IMR-90 (cell line): ENCODE measurements at regions not wholly inside any gene's neighbourhood (a gene's known extent, or its start where the extent isn't known, plus 50 kb on each side); places are given as distances from the start of the nearest gene placed in this dataset.

Experiments
- ATAC-seq: fragments of 200-7000 bp; cut with Tn5 transposase; 2 replicates; pipeline ENCODE4 v1.9.1; 2020; ENCODE audit warnings: low read depth, mild to moderate bottlenecking, moderate library complexity
- BruUV-seq: library from RNA; stranded (reverse); fragments of 400-500 nt; replicated peaks from 2 replicates; lab custom pipeline; 2021; lab: Mats Ljungman, UMichigan
- CTCF ChIA-PET: fragments of 300-600 bp; formaldehyde crosslinking; extraction: SDS; loops from one replicate; lab custom pipeline; 2021; ENCODE audit warnings: antibody characterized with exemption; lab: Yijun Ruan, JAX
- POLR2A ChIA-PET: fragments of 300-600 bp; sonication (Branson Sonifier 250); formaldehyde crosslinking; loops from one replicate; lab custom pipeline; 2022; ENCODE audit warnings: antibody characterized with exemption; ENCODE audit not compliant: unreplicated experiment; lab: Charles Lee
- DNase-seq: peaks from one replicate; pipeline ENCODE4 v3.0.0; 2013
- H2AFZ ChIP-seq: replicated peaks from 2 replicates; pipeline ENCODE3; 2013; ENCODE audit warnings: low read length, mild to moderate bottlenecking; ENCODE audit not compliant: poor library complexity
- H2AK5ac ChIP-seq: 2 replicates; pipeline ENCODE4 v1.6.1; 2013; ENCODE audit warnings: low read depth, low read length, inconsistent platforms
- H2AK9ac ChIP-seq: replicated peaks from 2 replicates; pipeline ENCODE3; 2013; ENCODE audit warnings: mild to moderate bottlenecking, low read depth, low read length, moderate library complexity; ENCODE audit not compliant: poor library complexity
- H2BK120ac ChIP-seq: 2 replicates; pipeline ENCODE4 v1.6.1; 2013; ENCODE audit warnings: low read depth, low read length, inconsistent platforms
- H2BK15ac ChIP-seq: 3 replicates; pipeline ENCODE4 v1.6.1; 2013; ENCODE audit warnings: low read depth, low read length, inconsistent platforms
- H2BK20ac ChIP-seq: 2 replicates; pipeline ENCODE4 v1.6.1; 2013; ENCODE audit warnings: low read depth, mild to moderate bottlenecking, inconsistent platforms, low read length, moderate library complexity
- H2BK5ac ChIP-seq: 2 replicates; pipeline ENCODE4 v1.6.1; 2013; ENCODE audit warnings: mild to moderate bottlenecking, low read depth, low read length, inconsistent platforms; ENCODE audit not compliant: poor library complexity, severe bottlenecking
- H3K14ac ChIP-seq: replicated peaks from 2 replicates; pipeline ENCODE4 v1.6.1; 2013; ENCODE audit warnings: low read depth, low read length, inconsistent platforms
- H3K18ac ChIP-seq: 2 replicates; pipeline ENCODE4 v1.6.1; 2013; ENCODE audit warnings: low read depth, low read length, control low read depth
- H3K23ac ChIP-seq: 2 replicates; pipeline ENCODE4 v1.6.1; 2013; ENCODE audit warnings: low read depth, low read length, inconsistent platforms
- H3K27ac ChIP-seq: 2 replicates; pipeline ENCODE4 v1.5.1; 2013; ENCODE audit warnings: mild to moderate bottlenecking, control low read depth, low read length; ENCODE audit not compliant: insufficient read depth
- H3K27me3 ChIP-seq: 2 replicates; pipeline ENCODE4 v1.6.1; 2013; ENCODE audit warnings: low read length; ENCODE audit not compliant: control insufficient read depth, insufficient read depth
- H3K36me3 ChIP-seq: 2 replicates; pipeline ENCODE4 v1.6.1; 2013; ENCODE audit warnings: low read length, mixed read lengths; ENCODE audit not compliant: control insufficient read depth, insufficient read depth
- H3K4ac ChIP-seq: 2 replicates; pipeline ENCODE4 v1.6.1; 2013; ENCODE audit warnings: low read depth, low read length, inconsistent platforms
- H3K4me1 ChIP-seq: 2 replicates; pipeline ENCODE4 v1.6.1; 2013; ENCODE audit warnings: low read length, mixed read lengths; ENCODE audit not compliant: control insufficient read depth, insufficient read depth
- H3K4me2 ChIP-seq: 2 replicates; pipeline ENCODE4 v1.6.1; 2013; ENCODE audit warnings: low read depth, mild to moderate bottlenecking, control low read depth, low read length, moderate library complexity
- H3K4me3 ChIP-seq: 2 replicates; pipeline ENCODE4 v1.5.1; 2013; ENCODE audit warnings: low read depth, mild to moderate bottlenecking, control low read depth, low read length, moderate library complexity; ENCODE audit not compliant: insufficient read depth
- H3K56ac ChIP-seq: 2 replicates; pipeline ENCODE4 v1.6.1; 2013; ENCODE audit warnings: low read length, inconsistent platforms; ENCODE audit not compliant: insufficient read depth; ENCODE audit errors: extremely low read depth
- H3K79me1 ChIP-seq, 2 experiments: 2 replicates each; pipeline ENCODE4 v1.6.1; 2013; ENCODE audit warnings: low read length in 2 of 2, inconsistent platforms in 1 of 2, low read depth in 1 of 2
- H3K9ac ChIP-seq: 2 replicates; pipeline ENCODE4 v1.6.1; 2013; ENCODE audit warnings: low read depth, low read length, control low read depth
- H3K9me1 ChIP-seq: 2 replicates; pipeline ENCODE4 v1.6.1; 2013; ENCODE audit warnings: low read length, inconsistent platforms; ENCODE audit not compliant: insufficient read depth
- H3K9me3 ChIP-seq: 2 replicates; pipeline ENCODE4 v1.6.1; 2013; ENCODE audit warnings: low read length; ENCODE audit not compliant: control insufficient read depth, insufficient read depth
- H4K20me1 ChIP-seq: 2 replicates; pipeline ENCODE4 v1.6.1; 2013; ENCODE audit warnings: low read length, inconsistent platforms; ENCODE audit not compliant: insufficient read depth
- H4K5ac ChIP-seq: 2 replicates; pipeline ENCODE4 v1.6.1; 2013; ENCODE audit warnings: mild to moderate bottlenecking, low read depth, low read length, control low read depth
- H4K8ac ChIP-seq, 2 experiments: 2 replicates each; pipeline ENCODE4 v1.6.1; 2013; ENCODE audit warnings: low read depth in 2 of 2, low read length in 2 of 2, control low read depth in 1 of 2, inconsistent platforms in 1 of 2
- H4K91ac ChIP-seq: 2 replicates; pipeline ENCODE4 v1.6.1; 2013; ENCODE audit warnings: low read depth, low read length, inconsistent platforms; ENCODE audit not compliant: insufficient read depth
- BHLHE40 ChIP-seq: fragments of 150-350 bp; IDR thresholded peaks from 2 replicates; pipeline ENCODE4 v1.6.1; 2016; ENCODE audit warnings: mild to moderate bottlenecking, low read depth, low read length
- CHD1 ChIP-seq: IDR thresholded peaks from 2 replicates; pipeline ENCODE4 v1.6.1; 2012; ENCODE audit warnings: low read depth, low read length, improper control_type of control experiment
- FOS ChIP-seq: fragments of 150-350 bp; IDR thresholded peaks from 2 replicates; pipeline ENCODE4 v1.6.1; 2016; ENCODE audit warnings: low read depth, low read length
- MAFK ChIP-seq: IDR thresholded peaks from 2 replicates; pipeline ENCODE4 v1.6.1; 2012; ENCODE audit warnings: low read depth, low read length, improper control_type of control experiment
- MAZ ChIP-seq: IDR thresholded peaks from 2 replicates; pipeline ENCODE4 v1.6.1; 2012; ENCODE audit warnings: low read depth, mild to moderate bottlenecking, low read length, improper control_type of control experiment, moderate library complexity, borderline replicate concordance
- MXI1 ChIP-seq: IDR thresholded peaks from 2 replicates; pipeline ENCODE4 v1.6.1; 2012; ENCODE audit warnings: low read depth, mild to moderate bottlenecking, low read length, moderate library complexity, borderline replicate concordance
- NFE2L2 ChIP-seq: fragments of 150-350 bp; IDR thresholded peaks from 2 replicates; pipeline ENCODE4 v1.6.1; 2016; ENCODE audit warnings: low read depth, mild to moderate bottlenecking, low read length
- POLR2A ChIP-seq: IDR thresholded peaks from 2 replicates; pipeline ENCODE4 v1.6.1; 2012; ENCODE audit warnings: mild to moderate bottlenecking, low read depth, low read length
- RAD21 ChIP-seq: IDR thresholded peaks from 2 replicates; pipeline ENCODE4 v1.6.1; 2012; ENCODE audit warnings: low read length, improper control_type of control experiment
- RCOR1 ChIP-seq: IDR thresholded peaks from 2 replicates; pipeline ENCODE4 v1.6.1; 2012; ENCODE audit warnings: mild to moderate bottlenecking, low read length, improper control_type of control experiment; ENCODE audit not compliant: insufficient replicate concordance
- RFX5 ChIP-seq: IDR thresholded peaks from 2 replicates; pipeline ENCODE4 v1.8.0; 2012; ENCODE audit warnings: low read depth, mild to moderate bottlenecking, low read length, moderate library complexity
- SMC3 ChIP-seq: fragments of 150-350 bp; IDR thresholded peaks from 2 replicates; pipeline ENCODE4 v1.6.1; 2016; ENCODE audit warnings: low read depth, mild to moderate bottlenecking, antibody characterized with exemption, low read length, moderate library complexity
- WGBS, 2 experiments: methylation state at CpG; one replicate each; pipeline versions ENCODE4 v1.1.5 to v1.1.7; 2013; ENCODE audit warnings: missing lambda C conversion rate in 2 of 2; ENCODE audit not compliant: insufficient read length in 1 of 2; ENCODE audit errors: extremely low coverage in 2 of 2; 5-methylcytosine and 5-hydroxymethylcytosine counted together
- dilution Hi-C: fragments of 300-500 bp; cut with HindIII; formaldehyde crosslinking; loops from one replicate; pipeline ENCODE4 v1.14.3; 2018; ENCODE audit warnings: low sequenced_read_pairs; ENCODE audit not compliant: unreplicated experiment
- in situ Hi-C: fragments of 300-500 bp; cut with MboI; formaldehyde crosslinking; loops from 3 replicates; pipeline ENCODE4 v1.14.3; 2019; ENCODE audit warnings: low sequenced_read_pairs, inconsistent platforms, mixed read lengths
- intact Hi-C: fragments of 100-400 bp; cut with micrococcal nuclease; formaldehyde crosslinking; loops from 2 replicates; pipeline ENCODE4 v1.10.0; 2022
- TF ChIP-seq, protein P1 (sequence below): fragments of 150-350 bp; IDR thresholded peaks from 2 replicates; pipeline ENCODE4 v1.6.1; 2016; ENCODE audit warnings: low read depth, mild to moderate bottlenecking, low read length, moderate library complexity, borderline replicate concordance
- TF ChIP-seq, protein P2 (sequence below): conservative IDR thresholded peaks from 2 replicates; pipeline ENCODE4 v1.5.1; 2012; ENCODE audit warnings: mild to moderate bottlenecking, low read depth, low read length, improper control_type of control experiment

DNA sequence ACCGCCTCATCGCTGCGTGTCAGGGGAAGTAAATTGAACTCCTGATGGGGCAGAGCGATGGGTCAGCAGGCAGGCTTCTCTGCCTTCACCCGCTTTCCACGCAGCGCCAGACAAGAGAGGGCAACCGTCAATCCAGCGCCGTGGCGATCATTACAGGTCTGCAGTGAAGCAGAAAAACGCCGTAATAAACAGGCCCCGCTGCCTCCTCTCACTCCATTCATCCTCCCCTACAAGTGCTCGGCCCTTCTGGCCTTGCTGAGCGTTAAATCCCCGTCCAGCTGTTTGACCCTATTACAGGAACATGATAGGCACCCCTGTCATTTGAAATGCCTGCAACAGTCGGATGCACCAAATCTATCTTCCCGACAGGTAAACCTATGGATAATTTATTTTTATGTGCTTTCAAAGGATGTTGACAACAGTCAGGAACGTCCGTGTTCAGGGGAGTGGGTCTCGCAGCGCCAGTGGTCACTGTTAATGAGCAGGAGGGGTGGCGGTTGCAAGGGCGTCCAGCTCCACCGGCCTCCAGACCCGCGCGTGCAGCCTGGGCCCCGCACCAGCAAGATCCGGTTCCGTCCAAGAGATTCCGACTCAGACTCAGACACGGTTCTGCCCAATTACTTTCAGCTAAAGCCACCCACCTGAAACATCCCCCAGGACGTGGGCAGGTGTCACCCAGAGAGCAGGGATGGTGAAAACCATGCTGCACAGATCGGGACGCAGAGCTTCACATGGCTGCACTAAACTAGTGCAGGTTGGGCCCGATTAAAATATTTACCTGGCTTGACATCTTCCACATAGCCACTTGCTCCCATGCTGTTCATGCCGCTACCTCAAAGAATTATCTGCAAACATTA, 508.0 kb upstream of the MGMT start:
- Histone ChIP-seq H3K4ac (no peak overlapping the region), H4K5ac (no peak overlapping the region), H3K14ac (no peak overlapping the region)

More for the DNA sequence above, 508.0 kb upstream of the MGMT start:
- DNase-seq = no peak
- no peaks in the 10 kb centered on the region for H3K27me3 ChIP-seq
- no peak overlapping the region for H3K56ac ChIP-seq
- H3K36me3 ChIP-seq = no peaks in the 10 kb centered on the region
- no peaks in the 10 kb centered on the region for H3K9me1 ChIP-seq
- no peak overlapping the region for H3K9ac ChIP-seq
- H3K4me2 ChIP-seq = no peak overlapping the region
- H2AFZ ChIP-seq = no peak overlapping the region
- no peak overlapping the region for H3K27ac ChIP-seq
- ChIA-PET POLR2A (no interaction called here), CTCF (no interaction called here)
- H2BK20ac ChIP-seq = no peak overlapping the region
- intact Hi-C loops (no loop called here), dilution Hi-C loops (no loop called here), in situ Hi-C loops (no loop called here)
- no peaks in the 10 kb centered on the region for H3K4me1 ChIP-seq
- WGBS, 2 experiments = 60% methylated on average over 7 of the region's 39 CpGs; no CpG with 5 or more reads in 1 of the 2 experiments
- H3K23ac ChIP-seq = no peak overlapping the region
- no peak overlapping the region for H2BK5ac ChIP-seq
- no peak overlapping the region for H4K8ac ChIP-seq
- H2BK15ac ChIP-seq = no peak overlapping the region
- TF ChIP-seq MXI1 = no peak
- no peak for TF ChIP-seq SMC3
- TF ChIP-seq NFE2L2 = no peak
- no peak for TF ChIP-seq MAZ
- TF ChIP-seq, protein P1, sequence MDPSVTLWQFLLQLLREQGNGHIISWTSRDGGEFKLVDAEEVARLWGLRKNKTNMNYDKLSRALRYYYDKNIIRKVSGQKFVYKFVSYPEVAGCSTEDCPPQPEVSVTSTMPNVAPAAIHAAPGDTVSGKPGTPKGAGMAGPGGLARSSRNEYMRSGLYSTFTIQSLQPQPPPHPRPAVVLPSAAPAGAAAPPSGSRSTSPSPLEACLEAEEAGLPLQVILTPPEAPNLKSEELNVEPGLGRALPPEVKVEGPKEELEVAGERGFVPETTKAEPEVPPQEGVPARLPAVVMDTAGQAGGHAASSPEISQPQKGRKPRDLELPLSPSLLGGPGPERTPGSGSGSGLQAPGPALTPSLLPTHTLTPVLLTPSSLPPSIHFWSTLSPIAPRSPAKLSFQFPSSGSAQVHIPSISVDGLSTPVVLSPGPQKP = no peak
- TF ChIP-seq RCOR1 = no peak
- TF ChIP-seq RFX5 = no peak
- TF ChIP-seq, protein P2, sequence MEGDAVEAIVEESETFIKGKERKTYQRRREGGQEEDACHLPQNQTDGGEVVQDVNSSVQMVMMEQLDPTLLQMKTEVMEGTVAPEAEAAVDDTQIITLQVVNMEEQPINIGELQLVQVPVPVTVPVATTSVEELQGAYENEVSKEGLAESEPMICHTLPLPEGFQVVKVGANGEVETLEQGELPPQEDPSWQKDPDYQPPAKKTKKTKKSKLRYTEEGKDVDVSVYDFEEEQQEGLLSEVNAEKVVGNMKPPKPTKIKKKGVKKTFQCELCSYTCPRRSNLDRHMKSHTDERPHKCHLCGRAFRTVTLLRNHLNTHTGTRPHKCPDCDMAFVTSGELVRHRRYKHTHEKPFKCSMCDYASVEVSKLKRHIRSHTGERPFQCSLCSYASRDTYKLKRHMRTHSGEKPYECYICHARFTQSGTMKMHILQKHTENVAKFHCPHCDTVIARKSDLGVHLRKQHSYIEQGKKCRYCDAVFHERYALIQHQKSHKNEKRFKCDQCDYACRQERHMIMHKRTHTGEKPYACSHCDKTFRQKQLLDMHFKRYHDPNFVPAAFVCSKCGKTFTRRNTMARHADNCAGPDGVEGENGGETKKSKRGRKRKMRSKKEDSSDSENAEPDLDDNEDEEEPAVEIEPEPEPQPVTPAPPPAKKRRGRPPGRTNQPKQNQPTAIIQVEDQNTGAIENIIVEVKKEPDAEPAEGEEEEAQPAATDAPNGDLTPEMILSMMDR = no peak
- TF ChIP-seq CHD1 = no peak
- no peak for TF ChIP-seq FOS
- TF ChIP-seq RAD21 = no peak
- TF ChIP-seq POLR2A = no peak
- TF ChIP-seq BHLHE40 = no peak
- no peak for TF ChIP-seq MAFK
- no peak overlapping the region for H3K4me3 ChIP-seq
- no peak overlapping the region for H2AK5ac ChIP-seq
- H3K79me1 ChIP-seq = no peaks in the 10 kb centered on the region
- no peak overlapping the region for H2AK9ac ChIP-seq
- peaks cover 26% of the 10 kb centered on the region for H3K9me3 ChIP-seq
- no peak overlapping the region for H2BK120ac ChIP-seq
- H4K20me1 ChIP-seq = no peaks in the 10 kb centered on the region
- no peak overlapping the region for H3K18ac ChIP-seq
- no TSS peak for BruUV-seq
- no peak for ATAC-seq
- H4K91ac ChIP-seq = no peak overlapping the region
